Mesenchymal stem cell (in vitro differentiated cells and primary cell): ENCODE measurements at regions not wholly inside any gene's neighbourhood (a gene's known extent, or its start where the extent isn't known, plus 50 kb on each side); places are given as distances from the start of the nearest gene placed in this dataset.

Experiments
- DNase-seq: peaks from one replicate; pipeline ENCODE4 v3.0.0-alpha.2; 2013
- H2AFZ ChIP-seq: one replicate; pipeline ENCODE4 v1.6.1; 2013; ENCODE audit warnings: low read depth, mild to moderate bottlenecking, control low read depth, inconsistent platforms, low read length, moderate library complexity
- H2AK5ac ChIP-seq: 2 replicates; pipeline ENCODE4 v1.6.1; 2013; ENCODE audit warnings: low read length, moderate library complexity, mild to moderate bottlenecking, inconsistent platforms; ENCODE audit not compliant: severe bottlenecking
- H2BK120ac ChIP-seq: one replicate; pipeline ENCODE4 v1.6.1; 2013; ENCODE audit warnings: low read depth, mild to moderate bottlenecking, inconsistent platforms, low read length, moderate library complexity
- H2BK12ac ChIP-seq, 2 experiments: one replicate each; pipeline ENCODE4 v1.6.1; 2013; ENCODE audit warnings: inconsistent platforms in 2 of 2, low read length in 2 of 2, mild to moderate bottlenecking in 2 of 2, moderate library complexity in 2 of 2, control low read depth in 1 of 2
- H2BK15ac ChIP-seq: one replicate; pipeline ENCODE4 v1.6.1; 2013; ENCODE audit warnings: mild to moderate bottlenecking, low read depth, inconsistent platforms; ENCODE audit not compliant: poor library complexity, severe bottlenecking
- H2BK5ac ChIP-seq: 2 replicates; pipeline ENCODE4 v1.6.1; 2013; ENCODE audit warnings: low read depth, mild to moderate bottlenecking, low read length, control low read depth, inconsistent platforms; ENCODE audit not compliant: poor library complexity, severe bottlenecking
- H3K14ac ChIP-seq, 2 experiments: one replicate each; pipeline ENCODE4 v1.6.1; 2013; ENCODE audit warnings: inconsistent platforms in 2 of 2, low read length in 2 of 2, control low read depth in 1 of 2, mild to moderate bottlenecking in 1 of 2, moderate library complexity in 1 of 2
- H3K18ac ChIP-seq, 2 experiments: one replicate each; pipeline ENCODE4 v1.6.1; 2013; ENCODE audit warnings: inconsistent platforms in 2 of 2, low read length in 2 of 2, control low read depth in 1 of 2, low read depth in 1 of 2, mild to moderate bottlenecking in 1 of 2
- H3K23ac ChIP-seq, 2 experiments: one replicate each; pipeline ENCODE4 v1.6.1; 2013; ENCODE audit warnings: inconsistent platforms in 2 of 2, low read length in 2 of 2, mild to moderate bottlenecking in 2 of 2, moderate library complexity in 2 of 2, control low read depth in 1 of 2
- H3K27ac ChIP-seq: 2 replicates; pipeline ENCODE4 v1.5.1; 2013; ENCODE audit warnings: mild to moderate bottlenecking, moderate library complexity, low read length, control low read depth, inconsistent platforms; ENCODE audit not compliant: poor library complexity, severe bottlenecking
- H3K27me3 ChIP-seq, 2 experiments: 2 replicates each; pipeline versions ENCODE4 v1.6.1 to v1.7.0; 2013; ENCODE audit warnings: low read length in 2 of 2, mild to moderate bottlenecking in 2 of 2, moderate library complexity in 2 of 2, control low read depth in 1 of 2, inconsistent platforms in 1 of 2; ENCODE audit not compliant: control insufficient read depth in 1 of 2, insufficient read depth in 1 of 2
- H3K36me3 ChIP-seq, 2 experiments: 2 replicates each; pipeline versions ENCODE4 v1.6.1 to v1.7.0; 2013; ENCODE audit warnings: low read length in 2 of 2, control low read depth in 1 of 2, inconsistent platforms in 1 of 2, low read depth in 1 of 2, mild to moderate bottlenecking in 1 of 2; ENCODE audit not compliant: insufficient read depth in 2 of 2, control insufficient read depth in 1 of 2
- H3K4ac ChIP-seq, 2 experiments: one replicate each; pipeline ENCODE4 v1.6.1; 2013; ENCODE audit warnings: inconsistent platforms in 2 of 2, low read length in 2 of 2, mild to moderate bottlenecking in 2 of 2, moderate library complexity in 2 of 2, control low read depth in 1 of 2, low read depth in 1 of 2
- H3K4me1 ChIP-seq: 2 replicates; pipeline ENCODE4 v1.6.1; 2013; ENCODE audit warnings: low read depth, low read length, control low read depth; ENCODE audit not compliant: control insufficient read depth, insufficient read depth
- H3K4me2 ChIP-seq: 2 replicates; pipeline ENCODE4 v1.6.1; 2013; ENCODE audit warnings: low read length, mild to moderate bottlenecking, inconsistent platforms; ENCODE audit not compliant: poor library complexity, severe bottlenecking
- H3K4me3 ChIP-seq, 2 experiments: 2 replicates each; pipeline versions ENCODE4 v1.5.1 to v1.7.0; 2013; ENCODE audit warnings: low read length in 2 of 2, mild to moderate bottlenecking in 2 of 2, control low read depth in 1 of 2, low read depth in 1 of 2; ENCODE audit not compliant: insufficient read depth in 1 of 2
- H3K79me1 ChIP-seq: replicated peaks from 2 replicates; pipeline ENCODE4 v1.6.1; 2013; ENCODE audit warnings: mild to moderate bottlenecking, control low read depth, low read length, inconsistent platforms; ENCODE audit not compliant: poor library complexity, severe bottlenecking
- H3K9ac ChIP-seq: 2 replicates; pipeline ENCODE4 v1.7.0; 2013; ENCODE audit warnings: mild to moderate bottlenecking, low read length, moderate library complexity
- H3K9me3 ChIP-seq: 2 replicates; pipeline ENCODE4 v1.7.0; 2013; ENCODE audit warnings: mild to moderate bottlenecking, low read length; ENCODE audit not compliant: control insufficient read depth
- H4K8ac ChIP-seq: one replicate; pipeline ENCODE4 v1.6.1; 2013; ENCODE audit warnings: inconsistent platforms, mild to moderate bottlenecking, low read length, moderate library complexity
- H4K91ac ChIP-seq: one replicate; pipeline ENCODE4 v1.6.1; 2013; ENCODE audit warnings: mild to moderate bottlenecking, low read length, inconsistent platforms
- WGBS: methylation state at CpG from one replicate; pipeline ENCODE4 v1.1.7; 2013; ENCODE audit warnings: mixed read lengths; 5-methylcytosine and 5-hydroxymethylcytosine counted together

DNA sequence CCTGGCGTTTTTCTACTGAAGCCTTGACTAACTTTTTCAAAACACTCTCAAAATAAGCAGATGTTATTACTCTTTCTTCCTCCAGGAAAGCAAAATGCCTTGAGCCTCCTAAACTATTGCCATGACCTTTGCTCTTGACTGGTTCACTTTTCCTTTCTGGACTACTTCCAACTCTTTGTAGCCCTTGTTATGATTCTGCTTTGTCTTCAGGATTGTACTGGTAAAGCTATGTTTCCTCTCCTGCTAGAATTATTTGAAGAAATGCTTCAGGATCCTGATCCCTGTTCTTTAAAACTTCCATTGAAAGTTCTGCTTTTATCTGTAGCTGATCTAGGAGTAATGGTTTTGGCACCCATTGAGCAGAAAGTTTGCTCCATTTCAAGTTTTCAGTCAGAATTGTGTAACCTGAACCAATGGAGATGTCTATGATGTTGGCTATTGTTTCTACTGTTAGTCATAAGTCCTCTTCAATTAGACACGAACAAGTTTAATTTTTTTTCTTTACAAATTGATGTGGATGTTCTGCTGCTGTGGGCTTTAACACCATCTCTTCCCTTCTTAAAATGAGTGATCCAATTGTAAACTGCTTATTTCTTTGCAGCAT is 1356.4 kb downstream of the EFNA5 start:
- Histone ChIP-seq H4K8ac (no peak overlapping the region), H2BK120ac (no peak overlapping the region), H3K9me3 (no peaks in the 10 kb centered on the region), H2BK5ac (no peak overlapping the region), H2AK5ac (no peak overlapping the region), H3K79me1 (no peaks in the 10 kb centered on the region), H3K4me2 (no peak overlapping the region), H3K36me3 (no peaks in the 10 kb centered on the region), H2BK15ac (no peak overlapping the region), H3K4ac (no peak overlapping the region), H3K27me3 (no peaks in the 10 kb centered on the region), H4K91ac (no peak overlapping the region), H3K23ac (no peak overlapping the region), H3K14ac (no peak overlapping the region), H3K4me1 (no peaks in the 10 kb centered on the region), H2AFZ (no peak overlapping the region), H3K9ac (no peak overlapping the region), H3K4me3 (no peak overlapping the region), H2BK12ac (no peak overlapping the region), H3K27ac (no peak overlapping the region), H3K18ac (no peak overlapping the region)
- no peak for DNase-seq
- 55% methylated on average over 2 of the region's 2 CpGs for WGBS

DNA sequence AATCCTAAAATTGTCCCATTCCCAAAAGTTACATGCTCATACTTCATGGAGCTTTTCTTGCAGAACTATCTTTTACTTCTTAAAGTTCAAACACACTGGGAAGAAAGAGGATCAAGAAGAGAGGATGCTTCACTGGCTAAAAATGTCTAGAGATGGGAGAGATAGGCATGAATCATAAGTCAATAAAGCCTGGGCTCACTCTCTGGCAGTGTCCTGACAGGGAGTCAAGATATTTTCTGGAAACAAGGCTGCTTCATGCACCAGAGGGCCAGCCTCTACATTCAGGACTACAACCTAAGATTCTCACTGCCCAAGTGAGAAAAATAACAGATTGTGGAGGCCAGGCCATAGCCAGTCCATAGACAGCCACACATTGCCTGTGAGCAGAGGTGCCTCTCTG is 1358.4 kb downstream of the EFNA5 start:
- H3K4me2 ChIP-seq: no peak overlapping the region
- no peak overlapping the region for H2AK5ac ChIP-seq
- H4K8ac ChIP-seq: no peak overlapping the region
- H3K36me3 ChIP-seq: no peaks in the 10 kb centered on the region
- no peak overlapping the region for H3K14ac ChIP-seq
- no peaks in the 10 kb centered on the region for H3K4me1 ChIP-seq
- no peak overlapping the region for H2BK15ac ChIP-seq
- no peak overlapping the region for H2BK12ac ChIP-seq
- H3K27me3 ChIP-seq: no peaks in the 10 kb centered on the region
- no peak overlapping the region for H3K27ac ChIP-seq
- no peak overlapping the region for H3K18ac ChIP-seq
- no peak overlapping the region for H2BK120ac ChIP-seq
- H3K4me3 ChIP-seq: no peak overlapping the region
- no peak overlapping the region for H3K23ac ChIP-seq
- H2AFZ ChIP-seq: no peak overlapping the region
- H2BK5ac ChIP-seq: no peak overlapping the region
- no peak overlapping the region for H4K91ac ChIP-seq
- DNase-seq: peak; percentile 4
- no peak overlapping the region for H3K9ac ChIP-seq
- no peaks in the 10 kb centered on the region for H3K79me1 ChIP-seq
- H3K9me3 ChIP-seq: no peaks in the 10 kb centered on the region
- H3K4ac ChIP-seq: no peak overlapping the region

DNA sequence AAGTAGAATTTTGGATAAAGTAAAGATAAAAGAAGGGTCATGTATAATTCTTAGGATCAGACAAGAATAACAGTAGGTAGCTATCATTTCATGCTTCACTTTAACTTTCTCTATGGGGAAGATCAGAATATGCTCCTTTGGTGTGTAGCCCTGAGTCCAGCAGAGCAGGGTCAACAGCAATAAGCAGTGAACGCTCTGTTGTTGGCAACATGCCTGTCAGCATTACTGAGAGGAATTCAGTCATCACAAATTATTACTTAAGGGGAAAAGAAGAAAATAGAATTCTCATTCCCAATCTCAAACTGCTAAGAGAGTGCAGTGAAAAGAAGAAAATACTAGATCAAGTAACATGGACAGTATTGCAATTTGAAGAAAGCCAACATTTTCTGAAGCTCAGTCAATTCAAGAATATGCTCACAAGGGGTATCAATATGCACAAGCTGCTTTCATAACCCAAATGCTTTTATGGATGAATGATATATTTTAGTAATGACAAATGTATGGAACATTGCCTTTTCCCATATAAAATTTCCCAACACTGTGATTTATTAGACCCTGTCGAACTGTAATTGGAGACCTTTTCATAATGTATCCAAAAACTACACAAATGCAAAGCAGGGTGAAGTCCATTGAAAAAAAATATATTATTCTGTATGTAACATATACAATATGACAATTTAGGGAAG is 1359.4 kb downstream of the EFNA5 start:
- Histone ChIP-seq H3K9me3 (no peaks in the 10 kb centered on the region), H3K79me1 (no peaks in the 10 kb centered on the region), H2AK5ac (no peak overlapping the region), H2BK120ac (no peak overlapping the region), H3K4ac (no peak overlapping the region), H3K4me3 (no peak overlapping the region), H4K91ac (no peak overlapping the region), H3K9ac (no peak overlapping the region), H3K27ac (no peak overlapping the region), H3K18ac (no peak overlapping the region), H2BK12ac (no peak overlapping the region), H3K4me1 (no peaks in the 10 kb centered on the region), H2BK5ac (no peak overlapping the region), H4K8ac (no peak overlapping the region), H3K4me2 (no peak overlapping the region), H2AFZ (no peak overlapping the region), H3K27me3 (no peaks in the 10 kb centered on the region), H3K36me3 (no peaks in the 10 kb centered on the region), H3K23ac (no peak overlapping the region), H3K14ac (no peak overlapping the region), H2BK15ac (no peak overlapping the region)
- DNase-seq: no peak
- 83% methylated on average over 1 of the region's 2 CpGs for WGBS

DNA sequence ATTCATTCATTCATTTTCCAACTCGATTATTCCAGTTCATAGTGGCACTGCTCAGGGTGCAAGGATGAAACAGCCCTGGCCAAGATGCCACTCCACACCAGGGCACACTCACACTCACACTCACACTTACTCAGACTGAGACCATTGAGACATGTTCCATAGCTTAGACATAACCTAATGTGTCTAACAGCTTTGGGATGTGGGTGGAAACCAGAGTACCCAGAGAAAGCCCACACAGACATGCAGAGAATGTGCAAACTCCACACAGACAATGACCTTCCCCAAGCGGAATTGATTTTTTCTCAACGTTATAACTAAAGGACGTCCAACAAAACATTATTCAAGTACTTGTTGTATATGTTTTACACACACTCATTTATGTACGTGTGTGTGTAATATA is 1363.5 kb downstream of the EFNA5 start:
- H2AFZ ChIP-seq: no peak overlapping the region
- H2BK5ac ChIP-seq: no peak overlapping the region
- no peak overlapping the region for H4K91ac ChIP-seq
- no peak overlapping the region for H2BK120ac ChIP-seq
- no peak overlapping the region for H4K8ac ChIP-seq
- no peaks in the 10 kb centered on the region for H3K79me1 ChIP-seq
- peak overlapping the region in 1 of 2 experiments; percentile 12 for H3K18ac ChIP-seq
- no peaks in the 10 kb centered on the region for H3K36me3 ChIP-seq
- no peak overlapping the region for H3K9ac ChIP-seq
- no peaks in the 10 kb centered on the region for H3K4me1 ChIP-seq
- no peak overlapping the region for H2BK15ac ChIP-seq
- peak overlapping the region in 1 of 2 experiments; percentile 15 for H3K14ac ChIP-seq
- H2AK5ac ChIP-seq: no peak overlapping the region
- H3K4ac ChIP-seq: no peak overlapping the region
- H2BK12ac ChIP-seq: no peak overlapping the region
- no peak overlapping the region for H3K23ac ChIP-seq
- H3K4me3 ChIP-seq: no peak overlapping the region
- no peaks in the 10 kb centered on the region for H3K27me3 ChIP-seq
- no peaks in the 10 kb centered on the region for H3K9me3 ChIP-seq
- no peak overlapping the region for H3K4me2 ChIP-seq
- no peak overlapping the region for H3K27ac ChIP-seq
- no peak for DNase-seq
- 80% methylated on average over 1 of the region's 5 CpGs for WGBS
